Hepatocyte (in vitro differentiated cells): ENCODE measurements at regions not wholly inside any gene's neighbourhood (a gene's known extent, or its start where the extent isn't known, plus 50 kb on each side); places are given as distances from the start of the nearest gene placed in this dataset.

Source experiments
- DNase-seq: peaks from one replicate; pipeline ENCODE4 v3.0.0-alpha.2; 2016; ENCODE audit warnings: low spot score
- H2AFZ ChIP-seq: fragments of 200-600 bp; sonication (generic); 2 replicates; pipeline ENCODE4 v1.6.0; 2016; ENCODE audit warnings: antibody characterized with exemption, mild to moderate bottlenecking
- H3K27ac ChIP-seq: fragments of 200-600 bp; sonication (generic); 2 replicates; pipeline ENCODE4 v1.5.1; 2016; ENCODE audit warnings: mild to moderate bottlenecking
- H3K27me3 ChIP-seq: fragments of 200-600 bp; sonication (generic); 2 replicates; pipeline ENCODE4 v1.6.1; 2016
- H3K36me3 ChIP-seq: fragments of 200-600 bp; sonication (generic); replicated peaks from 2 replicates; pipeline ENCODE4 v1.5.1; 2016; ENCODE audit warnings: low read depth; ENCODE audit not compliant: insufficient read depth
- H3K4me1 ChIP-seq: fragments of 200-600 bp; sonication (generic); 2 replicates; pipeline ENCODE4 v1.5.1; 2016; ENCODE audit warnings: mild to moderate bottlenecking, moderate library complexity; ENCODE audit not compliant: insufficient read depth
- H3K4me2 ChIP-seq: fragments of 200-600 bp; sonication (generic); 2 replicates; pipeline ENCODE4 v1.6.0; 2016
- H3K4me3 ChIP-seq: fragments of 200-600 bp; sonication (generic); 2 replicates; pipeline ENCODE4 v1.5.1; 2016; ENCODE audit warnings: mild to moderate bottlenecking
- H3K79me2 ChIP-seq: fragments of 200-600 bp; sonication (generic); 2 replicates; pipeline ENCODE4 v1.6.0; 2017; ENCODE audit warnings: mild to moderate bottlenecking
- H3K9me2 ChIP-seq: fragments of 200-600 bp; sonication (generic); replicated peaks from 2 replicates; pipeline ENCODE4 v1.6.0; 2017; ENCODE audit warnings: mild to moderate bottlenecking; ENCODE audit not compliant: insufficient read depth
- H3K9me3 ChIP-seq: fragments of 200-600 bp; sonication (generic); 2 replicates; pipeline ENCODE4 v1.5.1; 2016; ENCODE audit warnings: low read depth, mild to moderate bottlenecking
- H4K20me1 ChIP-seq: fragments of 200-600 bp; sonication (generic); 2 replicates; pipeline ENCODE4 v1.6.0; 2016; ENCODE audit warnings: mild to moderate bottlenecking; ENCODE audit not compliant: insufficient read depth, poor library complexity, severe bottlenecking
- EZH2 ChIP-seq: fragments of 200-600 bp; sonication (generic); IDR thresholded peaks from 2 replicates; pipeline ENCODE4 v1.6.1; 2016; ENCODE audit warnings: antibody characterized with exemption, mild to moderate bottlenecking, borderline replicate concordance
- EZH2phosphoT487 ChIP-seq: fragments of 200-600 bp; sonication (generic); IDR thresholded peaks from one replicate; pipeline ENCODE4 v1.6.1; 2018; ENCODE audit warnings: antibody characterized with exemption, mild to moderate bottlenecking, low read depth, moderate library complexity; ENCODE audit not compliant: unreplicated experiment, severe bottlenecking
- WGBS: methylation state at CpG from one replicate; pipeline ENCODE4 v1.1.6; 2016; ENCODE audit warnings: low lambda C conversion rate; ENCODE audit errors: missing lambda C conversion rate; 5-methylcytosine and 5-hydroxymethylcytosine counted together
- TF ChIP-seq, protein P1 (sequence below): fragments of 200-600 bp; sonication (generic); IDR thresholded peaks from 2 replicates; pipeline ENCODE4 v1.5.1; 2016; ENCODE audit warnings: antibody characterized with exemption, mild to moderate bottlenecking; ENCODE audit not compliant: poor library complexity

DNA sequence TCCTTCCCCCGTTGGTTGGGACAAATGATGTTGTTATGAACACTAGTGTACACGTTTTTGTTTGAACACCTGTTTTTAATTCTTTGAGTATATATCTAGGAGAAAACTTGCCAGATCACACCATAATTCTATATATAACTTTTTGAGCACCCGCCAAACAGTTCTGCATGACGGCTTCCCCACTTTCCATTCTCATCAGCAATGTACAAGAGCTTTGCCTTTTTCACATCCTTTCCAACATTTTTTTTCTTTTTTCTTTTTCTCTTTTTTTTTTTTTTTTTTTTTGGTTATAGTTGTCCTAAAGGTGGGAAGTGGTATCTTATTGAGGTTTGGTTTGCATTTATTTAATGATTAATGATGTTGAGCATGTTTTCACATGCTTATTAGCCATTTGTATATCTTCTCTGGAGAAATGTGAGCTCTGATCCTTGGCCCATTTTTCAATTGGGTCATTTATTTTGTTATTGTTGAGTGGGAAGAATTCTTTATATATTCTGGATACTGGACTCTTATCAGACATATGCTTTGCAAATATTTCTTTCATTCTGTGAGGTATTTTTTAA lies 86.9 kb upstream of the ZC3H15 start:
- H3K4me2 ChIP-seq, result no peak overlapping the region
- no peak overlapping the region for H3K27ac ChIP-seq
- no peaks in the 10 kb centered on the region for H3K27me3 ChIP-seq
- H2AFZ ChIP-seq, result no peak overlapping the region
- no peaks in the 10 kb centered on the region for H3K36me3 ChIP-seq
- no peaks in the 10 kb centered on the region for H4K20me1 ChIP-seq
- H3K9me2 ChIP-seq, result no peaks in the 10 kb centered on the region
- no peak for DNase-seq
- 67% methylated on average over 4 of the region's 4 CpGs for WGBS
- H3K4me3 ChIP-seq, result no peak overlapping the region
- H3K79me2 ChIP-seq, result no peaks in the 10 kb centered on the region
- no peaks in the 10 kb centered on the region for H3K9me3 ChIP-seq
- TF ChIP-seq, protein P1, sequence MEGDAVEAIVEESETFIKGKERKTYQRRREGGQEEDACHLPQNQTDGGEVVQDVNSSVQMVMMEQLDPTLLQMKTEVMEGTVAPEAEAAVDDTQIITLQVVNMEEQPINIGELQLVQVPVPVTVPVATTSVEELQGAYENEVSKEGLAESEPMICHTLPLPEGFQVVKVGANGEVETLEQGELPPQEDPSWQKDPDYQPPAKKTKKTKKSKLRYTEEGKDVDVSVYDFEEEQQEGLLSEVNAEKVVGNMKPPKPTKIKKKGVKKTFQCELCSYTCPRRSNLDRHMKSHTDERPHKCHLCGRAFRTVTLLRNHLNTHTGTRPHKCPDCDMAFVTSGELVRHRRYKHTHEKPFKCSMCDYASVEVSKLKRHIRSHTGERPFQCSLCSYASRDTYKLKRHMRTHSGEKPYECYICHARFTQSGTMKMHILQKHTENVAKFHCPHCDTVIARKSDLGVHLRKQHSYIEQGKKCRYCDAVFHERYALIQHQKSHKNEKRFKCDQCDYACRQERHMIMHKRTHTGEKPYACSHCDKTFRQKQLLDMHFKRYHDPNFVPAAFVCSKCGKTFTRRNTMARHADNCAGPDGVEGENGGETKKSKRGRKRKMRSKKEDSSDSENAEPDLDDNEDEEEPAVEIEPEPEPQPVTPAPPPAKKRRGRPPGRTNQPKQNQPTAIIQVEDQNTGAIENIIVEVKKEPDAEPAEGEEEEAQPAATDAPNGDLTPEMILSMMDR, result no peak
- TF ChIP-seq EZH2phosphoT487 (no peak), EZH2 (no peak)
- H3K4me1 ChIP-seq, result no peaks in the 10 kb centered on the region

DNA sequence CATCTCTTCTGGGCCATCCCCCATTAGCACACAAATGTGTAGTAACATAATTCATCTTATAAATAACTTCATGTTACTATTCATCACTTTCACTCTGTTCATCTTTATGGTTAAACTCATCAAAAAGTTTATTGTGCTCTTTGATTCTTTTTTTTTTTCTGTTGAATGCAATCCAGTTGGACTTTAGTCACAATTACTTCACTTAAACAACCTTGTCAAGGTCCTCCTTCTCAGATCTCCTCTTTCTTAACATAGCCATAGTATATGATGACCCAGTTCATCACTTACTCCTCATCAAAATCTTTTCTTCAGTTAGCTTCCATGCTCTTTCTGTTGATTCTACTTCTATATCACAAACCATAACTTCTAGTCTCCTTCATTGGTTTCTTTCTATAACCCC lies 80.2 kb upstream of the ZC3H15 start:
- TF ChIP-seq, protein P1, result no peak
- TF ChIP-seq EZH2, result no peak
- TF ChIP-seq EZH2phosphoT487, result no peak
- Histone ChIP-seq H3K9me3 (no peaks in the 10 kb centered on the region), H4K20me1 (no peaks in the 10 kb centered on the region), H3K4me3 (no peak overlapping the region), H3K4me2 (no peak overlapping the region), H2AFZ (no peak overlapping the region), H3K27me3 (no peaks in the 10 kb centered on the region), H3K27ac (no peak overlapping the region), H3K4me1 (no peaks in the 10 kb centered on the region), H3K36me3 (no peaks in the 10 kb centered on the region), H3K79me2 (no peaks in the 10 kb centered on the region), H3K9me2 (no peaks in the 10 kb centered on the region)
- no peak for DNase-seq

DNA sequence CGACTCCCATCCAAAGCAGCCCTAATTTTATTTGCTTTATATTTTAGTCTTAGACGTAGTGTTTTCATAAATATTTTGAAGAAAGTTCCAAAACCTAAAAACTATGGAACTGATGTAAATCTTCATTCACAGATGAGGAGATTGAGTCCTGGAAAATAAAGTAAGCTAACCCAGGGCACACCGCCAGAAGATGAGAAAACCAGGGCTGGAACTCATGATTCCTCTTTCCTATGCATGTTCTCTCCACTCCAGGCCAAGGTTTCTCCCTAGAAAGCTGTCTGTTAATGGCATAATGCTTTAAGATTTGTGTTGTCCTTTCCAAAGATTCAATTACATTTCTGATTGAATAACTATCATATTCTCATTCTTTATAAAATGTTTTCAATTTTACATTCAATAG lies 78.4 kb upstream of the ZC3H15 start:
- H2AFZ ChIP-seq, result no peak overlapping the region

More for the DNA sequence above, 78.4 kb upstream of the ZC3H15 start:
- H3K9me3 ChIP-seq, result no peaks in the 10 kb centered on the region
- no peak overlapping the region for H3K4me3 ChIP-seq
- H3K36me3 ChIP-seq, result no peaks in the 10 kb centered on the region
- no peaks in the 10 kb centered on the region for H3K4me1 ChIP-seq
- DNase-seq, result no peak
- 99% methylated on average over 3 of the region's 3 CpGs for WGBS
- no peaks in the 10 kb centered on the region for H4K20me1 ChIP-seq
- no peaks in the 10 kb centered on the region for H3K9me2 ChIP-seq
- no peaks in the 10 kb centered on the region for H3K27me3 ChIP-seq
- H3K79me2 ChIP-seq, result no peaks in the 10 kb centered on the region
- TF ChIP-seq, protein P1, result no peak
- TF ChIP-seq EZH2phosphoT487 (no peak), EZH2 (no peak)
- H3K4me2 ChIP-seq, result no peak overlapping the region
- H3K27ac ChIP-seq, result no peak overlapping the region
